PC-9 (cell line): ENCODE measurements at regions not wholly inside any gene's neighbourhood (a gene's known extent, or its start where the extent isn't known, plus 50 kb on each side); places are given as distances from the start of the nearest gene placed in this dataset.
"Not testable (repeated sequence)": the region's sequence is repeated elsewhere in the genome, so short reads cannot be mapped to it uniquely, and the experiment has no call there.

Experiments
- BruUV-seq: library from RNA; stranded (reverse); fragments of 400-500 nt; replicated peaks from 2 replicates; lab custom pipeline; 2021; lab: Mats Ljungman, UMichigan
- CTCF ChIA-PET: fragments of 300-600 bp; sonication (Branson Sonifier 250); formaldehyde crosslinking; loops from one replicate; lab custom pipeline; 2022; ENCODE audit warnings: antibody characterized with exemption; lab: Charles Lee
- POLR2A ChIA-PET: fragments of 300-600 bp; sonication (Branson Sonifier 250); formaldehyde crosslinking; loops from one replicate; lab custom pipeline; 2022; ENCODE audit warnings: antibody characterized with exemption; ENCODE audit not compliant: unreplicated experiment; lab: Charles Lee
- DNase-seq, 2 experiments: peaks; one replicate each; pipeline versions ENCODE4 v3.0.0 to v3.0.0-alpha.2; 2015 to 2022; ENCODE audit warnings: mixed read lengths in 1 of 2
- H2AFZ ChIP-seq: fragments of 200-600 bp; sonication (generic); 2 replicates; pipeline ENCODE4 v1.8.1; 2017; ENCODE audit warnings: antibody characterized with exemption
- H3F3A ChIP-seq: fragments of 200-600 bp; sonication (generic); 2 replicates; pipeline ENCODE4 v1.8.1; 2017; ENCODE audit warnings: antibody characterized with exemption, mild to moderate bottlenecking, low read depth; ENCODE audit not compliant: insufficient read depth
- H3K27ac ChIP-seq: fragments of 200-600 bp; sonication (generic); 2 replicates; pipeline ENCODE4 v1.6.1; 2016; ENCODE audit warnings: mixed run types
- H3K27me3 ChIP-seq: fragments of 200-600 bp; sonication (generic); 2 replicates; pipeline ENCODE4 v1.6.1; 2016; ENCODE audit warnings: low read depth, mixed run types; ENCODE audit not compliant: insufficient read depth
- H3K36me3 ChIP-seq: fragments of 200-600 bp; sonication (generic); 2 replicates; pipeline ENCODE4 v1.6.1; 2016; ENCODE audit warnings: low read depth, mixed run types
- H3K4me1 ChIP-seq: fragments of 200-600 bp; sonication (generic); replicated peaks from 2 replicates; pipeline ENCODE4 v1.6.1; 2016; ENCODE audit warnings: mixed run types; ENCODE audit not compliant: insufficient read depth
- H3K4me2 ChIP-seq: fragments of 200-600 bp; sonication (generic); 2 replicates; pipeline ENCODE4 v1.6.1; 2017; ENCODE audit warnings: mixed run types
- H3K4me3 ChIP-seq: fragments of 200-600 bp; sonication (generic); 2 replicates; pipeline ENCODE4 v1.6.1; 2016; ENCODE audit warnings: mixed run types
- H3K79me2 ChIP-seq: fragments of 200-600 bp; sonication (generic); 2 replicates; pipeline ENCODE4 v1.6.1; 2017; ENCODE audit warnings: low read depth, mixed run types
- H3K9me2 ChIP-seq: fragments of 200-600 bp; sonication (generic); 2 replicates; pipeline ENCODE4 v1.8.1; 2017; ENCODE audit warnings: mild to moderate bottlenecking; ENCODE audit not compliant: insufficient read depth
- H3K9me3 ChIP-seq: fragments of 200-600 bp; sonication (generic); 2 replicates; pipeline ENCODE4 v1.8.1; 2016; ENCODE audit warnings: low read depth; ENCODE audit not compliant: insufficient read depth
- H4K20me1 ChIP-seq: fragments of 200-600 bp; sonication (generic); 2 replicates; pipeline ENCODE4 v1.8.1; 2017; ENCODE audit not compliant: insufficient read depth
- EZH2 ChIP-seq: fragments of 200-600 bp; sonication (generic); IDR thresholded peaks from 2 replicates; pipeline ENCODE4 v1.8.0; 2017; ENCODE audit warnings: antibody characterized with exemption, low read depth
- intact Hi-C: fragments of 100-400 bp; cut with micrococcal nuclease; formaldehyde crosslinking; loops from one replicate; pipeline ENCODE4 v1.10.0; 2022; ENCODE audit not compliant: unreplicated experiment
- TF ChIP-seq, protein P1 (sequence below): fragments of 200-600 bp; sonication (generic); conservative IDR thresholded peaks from 2 replicates; pipeline ENCODE4 v1.6.1; 2017; ENCODE audit warnings: mixed run types, antibody characterized with exemption, mild to moderate bottlenecking, moderate library complexity

DNA sequence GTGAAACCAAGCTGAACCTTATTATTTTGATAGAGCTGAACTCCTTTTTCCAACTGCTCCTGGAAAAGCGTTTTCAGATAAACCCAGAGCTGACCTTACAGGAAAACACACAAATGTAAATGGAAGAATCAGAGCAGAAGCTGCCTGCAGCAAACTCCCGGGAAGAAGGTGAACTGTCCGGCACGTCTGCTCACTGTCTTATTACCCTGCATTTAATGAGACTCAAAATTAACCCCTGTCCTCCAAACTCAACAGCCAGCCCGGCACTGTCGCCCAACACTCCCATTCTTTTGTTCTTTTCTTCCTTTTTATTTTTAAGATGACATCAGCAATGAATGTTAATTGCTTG, 1046.9 kb upstream of the FLRT2 start:
- no peaks in the 10 kb centered on the region for H3K9me2 ChIP-seq
- no peak overlapping the region for H3K4me3 ChIP-seq
- no peaks in the 10 kb centered on the region for H4K20me1 ChIP-seq
- no peak overlapping the region for H2AFZ ChIP-seq
- no peak overlapping the region for H3K27ac ChIP-seq
- intact Hi-C loops = no loop called here
- no peaks in the 10 kb centered on the region for H3K79me2 ChIP-seq
- peaks cover 9% of the 10 kb centered on the region; the same call in 1 of the 2 replicates for H3K4me1 ChIP-seq
- TF ChIP-seq, protein P1, sequence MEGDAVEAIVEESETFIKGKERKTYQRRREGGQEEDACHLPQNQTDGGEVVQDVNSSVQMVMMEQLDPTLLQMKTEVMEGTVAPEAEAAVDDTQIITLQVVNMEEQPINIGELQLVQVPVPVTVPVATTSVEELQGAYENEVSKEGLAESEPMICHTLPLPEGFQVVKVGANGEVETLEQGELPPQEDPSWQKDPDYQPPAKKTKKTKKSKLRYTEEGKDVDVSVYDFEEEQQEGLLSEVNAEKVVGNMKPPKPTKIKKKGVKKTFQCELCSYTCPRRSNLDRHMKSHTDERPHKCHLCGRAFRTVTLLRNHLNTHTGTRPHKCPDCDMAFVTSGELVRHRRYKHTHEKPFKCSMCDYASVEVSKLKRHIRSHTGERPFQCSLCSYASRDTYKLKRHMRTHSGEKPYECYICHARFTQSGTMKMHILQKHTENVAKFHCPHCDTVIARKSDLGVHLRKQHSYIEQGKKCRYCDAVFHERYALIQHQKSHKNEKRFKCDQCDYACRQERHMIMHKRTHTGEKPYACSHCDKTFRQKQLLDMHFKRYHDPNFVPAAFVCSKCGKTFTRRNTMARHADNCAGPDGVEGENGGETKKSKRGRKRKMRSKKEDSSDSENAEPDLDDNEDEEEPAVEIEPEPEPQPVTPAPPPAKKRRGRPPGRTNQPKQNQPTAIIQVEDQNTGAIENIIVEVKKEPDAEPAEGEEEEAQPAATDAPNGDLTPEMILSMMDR = no peak
- TF ChIP-seq EZH2 = no peak
- no peak for DNase-seq
- H3K36me3 ChIP-seq = no peaks in the 10 kb centered on the region
- H3F3A ChIP-seq = no peaks in the 10 kb centered on the region
- H3K9me3 ChIP-seq = no peaks in the 10 kb centered on the region
- no peak overlapping the region for H3K4me2 ChIP-seq
- BruUV-seq = no TSS peak
- POLR2A ChIA-PET = interaction anchor here (0.6 kb wide), 1 partner anchor 844 kb away, joined by 4 read pairs; no protein-coding TSS in a partner anchor
- CTCF ChIA-PET = no interaction called here
- H3K27me3 ChIP-seq = no peaks in the 10 kb centered on the region

GRCh38 chr14:84484243-84484642, 1045.7 kb upstream of the FLRT2 start:
- H3K27me3 ChIP-seq, POLR2A ChIA-PET, H2AFZ ChIP-seq, H3K4me2 ChIP-seq, H4K20me1 ChIP-seq, BruUV-seq, H3K36me3 ChIP-seq, H3K27ac ChIP-seq, H3K4me1 ChIP-seq, H3K4me3 ChIP-seq, intact Hi-C loops, H3K9me2 ChIP-seq, CTCF ChIA-PET, H3F3A ChIP-seq, DNase-seq, H3K9me3 ChIP-seq, H3K79me2 ChIP-seq: not testable (repeated sequence)

- intact Hi-C loops = no loop called here
- H3K9me2 ChIP-seq = no peaks in the 10 kb centered on the region
- no peaks in the 10 kb centered on the region for H3K79me2 ChIP-seq
- H3K4me2 ChIP-seq = no peak overlapping the region
- ChIA-PET CTCF (no interaction called here), POLR2A (no interaction called here)
- no peaks in the 10 kb centered on the region for H3K27me3 ChIP-seq
- no peak overlapping the region for H2AFZ ChIP-seq
- TF ChIP-seq, protein P1 = no peak
- no peak for TF ChIP-seq EZH2
- no TSS peak for BruUV-seq
- no peaks in the 10 kb centered on the region for H3K36me3 ChIP-seq
- H3K4me3 ChIP-seq = no peak overlapping the region
- H3K27ac ChIP-seq = no peak overlapping the region
- H3F3A ChIP-seq = no peaks in the 10 kb centered on the region
- no peaks in the 10 kb centered on the region for H3K9me3 ChIP-seq
- DNase-seq = no peak
- H3K4me1 ChIP-seq = peaks cover 9% of the 10 kb centered on the region; the same call in 1 of the 2 replicates
- no peaks in the 10 kb centered on the region for H4K20me1 ChIP-seq
These were observed 1044.9 kb upstream of the FLRT2 start for GRCh38 chr14:84485036-84485435.

GRCh38 chr14:84490081-84490480, 1039.9 kb upstream of the FLRT2 start:
- Histone ChIP-seq H4K20me1 (no peaks in the 10 kb centered on the region), H3K4me2 (no peak overlapping the region), H3K4me1 (0 out of 2 replicates have a peak, but pooled peaks cover 2% of the 10 kb centered on the region), H3K79me2 (no peaks in the 10 kb centered on the region), H2AFZ (no peak overlapping the region), H3K9me3 (no peaks in the 10 kb centered on the region), H3K27me3 (no peaks in the 10 kb centered on the region), H3K36me3 (no peaks in the 10 kb centered on the region), H3K9me2 (no peaks in the 10 kb centered on the region), H3K27ac (no peak overlapping the region), H3F3A (no peaks in the 10 kb centered on the region), H3K4me3 (no peak overlapping the region)
- CTCF ChIA-PET = no interaction called here
- no peak for TF ChIP-seq EZH2
- intact Hi-C loops = no loop called here
- DNase-seq = no peak
- no TSS peak for BruUV-seq
- POLR2A ChIA-PET = no interaction called here
